SK-MEL-5 (cell line): ENCODE measurements at regions not wholly inside any gene's neighbourhood (a gene's known extent, or its start where the extent isn't known, plus 50 kb on each side); places are given as distances from the start of the nearest gene placed in this dataset.

Experiments used
- DNase-seq: peaks from one replicate; pipeline ENCODE4 v3.0.0-alpha.2; 2016; ENCODE audit warnings: low read depth, low spot score
- in situ Hi-C: cut with HindIII; loops from 2 replicates; pipeline ENCODE4 v1.10.0; 2016; ENCODE audit warnings: low sequenced_read_pairs, high pct_unique_total_duplicates, low pct_unique_long_range_greater_than_20kb

- in situ Hi-C loops, result no loop called here
- no peak for DNase-seq
These were observed 72.3 kb downstream of the GMNC start for GRCh38 chr3:190790185-190790584.

GRCh38 chr3:190786898-190787297, 75.6 kb downstream of the GMNC start:
- in situ Hi-C loops, result no loop called here
- no peak for DNase-seq

GRCh38 chr3:190785047-190785446, 77.4 kb downstream of the GMNC start:
- in situ Hi-C loops, result no loop called here
- no peak for DNase-seq

- in situ Hi-C loops, result no loop called here
- no peak for DNase-seq
These were observed 82.0 kb downstream of the GMNC start for GRCh38 chr3:190780524-190780923.

- in situ Hi-C loops, result no loop called here
- no peak for DNase-seq
These were observed 87.9 kb downstream of the GMNC start for GRCh38 chr3:190774633-190775032.

- in situ Hi-C loops, result no loop called here
- no peak for DNase-seq
These were observed 88.5 kb downstream of the GMNC start for GRCh38 chr3:190773948-190774347.

GRCh38 chr3:190772831-190773230, 89.7 kb downstream of the GMNC start:
- in situ Hi-C loops, result no loop called here
- no peak for DNase-seq

- in situ Hi-C loops, result no loop called here
- DNase-seq, result no peak
These were observed 93.6 kb downstream of the GMNC start for GRCh38 chr3:190768891-190769290.

GRCh38 chr3:190767851-190768250, 94.6 kb downstream of the GMNC start:
- in situ Hi-C loops, result no loop called here

GRCh38 chr3:190764231-190765134, 98.0 kb downstream of the GMNC start:
- no peak for DNase-seq
- in situ Hi-C loops, result no loop called here

More at GRCh38 chr3:190767851-190768250, 94.6 kb downstream of the GMNC start:
- no peak for DNase-seq

GRCh38 chr3:190762801-190763200, 99.7 kb downstream of the GMNC start:
- no peak for DNase-seq
- in situ Hi-C loops, result no loop called here

- in situ Hi-C loops, result no loop called here
- DNase-seq, result no peak
These were observed 114.9 kb downstream of the GMNC start for GRCh38 chr3:190747571-190747970.

GRCh38 chr3:190746986-190747385, 115.5 kb downstream of the GMNC start:
- DNase-seq, result no peak
- in situ Hi-C loops, result no loop called here

GRCh38 chr3:190746531-190746930, 116.0 kb downstream of the GMNC start:
- in situ Hi-C loops, result no loop called here

GRCh38 chr3:190741788-190742187, 120.7 kb downstream of the GMNC start:
- DNase-seq, result no peak
- in situ Hi-C loops, result no loop called here

More at GRCh38 chr3:190746531-190746930, 116.0 kb downstream of the GMNC start:
- no peak for DNase-seq

GRCh38 chr3:190739641-190740185, 122.8 kb downstream of the GMNC start:
- in situ Hi-C loops, result no loop called here
- DNase-seq, result peak; percentile 26

GRCh38 chr3:190738636-190739155, 123.8 kb downstream of the GMNC start:
- in situ Hi-C loops, result no loop called here
- DNase-seq, result no peak

GRCh38 chr3:190737446-190737845, 125.0 kb downstream of the GMNC start:
- in situ Hi-C loops, result no loop called here
- no peak for DNase-seq

- DNase-seq, result no peak
- in situ Hi-C loops, result no loop called here
These were observed 128.0 kb downstream of the GMNC start for GRCh38 chr3:190734490-190734889.
